PC-9 (cell line): ENCODE measurements at regions not wholly inside any gene's neighbourhood (a gene's known extent, or its start where the extent isn't known, plus 50 kb on each side); places are given as distances from the start of the nearest gene placed in this dataset.
"Not testable (repeated sequence)": the region's sequence is repeated elsewhere in the genome, so short reads cannot be mapped to it uniquely, and the experiment has no call there.

ENCODE experiments used
- BruUV-seq: library from RNA; stranded (reverse); fragments of 400-500 nt; replicated peaks from 2 replicates; lab custom pipeline; 2021; lab: Mats Ljungman, UMichigan
- CTCF ChIA-PET: fragments of 300-600 bp; sonication (Branson Sonifier 250); formaldehyde crosslinking; loops from one replicate; lab custom pipeline; 2022; ENCODE audit warnings: antibody characterized with exemption; lab: Charles Lee
- POLR2A ChIA-PET: fragments of 300-600 bp; sonication (Branson Sonifier 250); formaldehyde crosslinking; loops from one replicate; lab custom pipeline; 2022; ENCODE audit warnings: antibody characterized with exemption; ENCODE audit not compliant: unreplicated experiment; lab: Charles Lee
- DNase-seq, 2 experiments: peaks; one replicate each; pipeline versions ENCODE4 v3.0.0 to v3.0.0-alpha.2; 2015 to 2022; ENCODE audit warnings: mixed read lengths in 1 of 2
- H2AFZ ChIP-seq: fragments of 200-600 bp; sonication (generic); 2 replicates; pipeline ENCODE4 v1.8.1; 2017; ENCODE audit warnings: antibody characterized with exemption
- H3F3A ChIP-seq: fragments of 200-600 bp; sonication (generic); 2 replicates; pipeline ENCODE4 v1.8.1; 2017; ENCODE audit warnings: antibody characterized with exemption, mild to moderate bottlenecking, low read depth; ENCODE audit not compliant: insufficient read depth
- H3K27ac ChIP-seq: fragments of 200-600 bp; sonication (generic); 2 replicates; pipeline ENCODE4 v1.6.1; 2016; ENCODE audit warnings: mixed run types
- H3K27me3 ChIP-seq: fragments of 200-600 bp; sonication (generic); 2 replicates; pipeline ENCODE4 v1.6.1; 2016; ENCODE audit warnings: low read depth, mixed run types; ENCODE audit not compliant: insufficient read depth
- H3K36me3 ChIP-seq: fragments of 200-600 bp; sonication (generic); 2 replicates; pipeline ENCODE4 v1.6.1; 2016; ENCODE audit warnings: low read depth, mixed run types
- H3K4me1 ChIP-seq: fragments of 200-600 bp; sonication (generic); replicated peaks from 2 replicates; pipeline ENCODE4 v1.6.1; 2016; ENCODE audit warnings: mixed run types; ENCODE audit not compliant: insufficient read depth
- H3K4me2 ChIP-seq: fragments of 200-600 bp; sonication (generic); 2 replicates; pipeline ENCODE4 v1.6.1; 2017; ENCODE audit warnings: mixed run types
- H3K4me3 ChIP-seq: fragments of 200-600 bp; sonication (generic); 2 replicates; pipeline ENCODE4 v1.6.1; 2016; ENCODE audit warnings: mixed run types
- H3K79me2 ChIP-seq: fragments of 200-600 bp; sonication (generic); 2 replicates; pipeline ENCODE4 v1.6.1; 2017; ENCODE audit warnings: low read depth, mixed run types
- H3K9me2 ChIP-seq: fragments of 200-600 bp; sonication (generic); 2 replicates; pipeline ENCODE4 v1.8.1; 2017; ENCODE audit warnings: mild to moderate bottlenecking; ENCODE audit not compliant: insufficient read depth
- H3K9me3 ChIP-seq: fragments of 200-600 bp; sonication (generic); 2 replicates; pipeline ENCODE4 v1.8.1; 2016; ENCODE audit warnings: low read depth; ENCODE audit not compliant: insufficient read depth
- H4K20me1 ChIP-seq: fragments of 200-600 bp; sonication (generic); 2 replicates; pipeline ENCODE4 v1.8.1; 2017; ENCODE audit not compliant: insufficient read depth
- CTCF ChIP-seq: fragments of 200-600 bp; sonication (generic); conservative IDR thresholded peaks from 2 replicates; pipeline ENCODE4 v1.6.1; 2017; ENCODE audit warnings: mixed run types, antibody characterized with exemption, mild to moderate bottlenecking, moderate library complexity
- EZH2 ChIP-seq: fragments of 200-600 bp; sonication (generic); IDR thresholded peaks from 2 replicates; pipeline ENCODE4 v1.8.0; 2017; ENCODE audit warnings: antibody characterized with exemption, low read depth
- intact Hi-C: fragments of 100-400 bp; cut with micrococcal nuclease; formaldehyde crosslinking; loops from one replicate; pipeline ENCODE4 v1.10.0; 2022; ENCODE audit not compliant: unreplicated experiment

GRCh38 chr12:23140710-23141109, 515.7 kb downstream of the ETNK1 start:
- Histone ChIP-seq H3K9me2 (no peaks in the 10 kb centered on the region), H2AFZ (no peak overlapping the region), H3K4me1 (no peaks in the 10 kb centered on the region), H3K36me3 (no peaks in the 10 kb centered on the region), H3K27me3 (no peaks in the 10 kb centered on the region), H3K4me2 (no peak overlapping the region), H3K9me3 (no peaks in the 10 kb centered on the region), H3K4me3 (no peak overlapping the region), H3F3A (no peaks in the 10 kb centered on the region), H3K27ac (no peak overlapping the region), H4K20me1 (no peaks in the 10 kb centered on the region), H3K79me2 (no peaks in the 10 kb centered on the region)
- no peak for DNase-seq
- intact Hi-C loops: no loop called here
- BruUV-seq: no TSS peak
- POLR2A ChIA-PET: no interaction called here
- CTCF ChIA-PET: no interaction called here
- TF ChIP-seq CTCF (no peak), EZH2 (no peak)

GRCh38 chr12:23141335-23141734, 516.4 kb downstream of the ETNK1 start:
- Histone ChIP-seq H3K4me2 (no peak overlapping the region), H3K4me3 (no peak overlapping the region), H3K4me1 (no peaks in the 10 kb centered on the region), H3K9me3 (no peaks in the 10 kb centered on the region), H4K20me1 (no peaks in the 10 kb centered on the region), H2AFZ (no peak overlapping the region), H3K27ac (no peak overlapping the region), H3K79me2 (no peaks in the 10 kb centered on the region), H3K27me3 (no peaks in the 10 kb centered on the region), H3K36me3 (no peaks in the 10 kb centered on the region), H3K9me2 (no peaks in the 10 kb centered on the region), H3F3A (no peaks in the 10 kb centered on the region)
- TF ChIP-seq EZH2: no peak
- no peak for TF ChIP-seq CTCF
- intact Hi-C loops: no loop called here
- no peak for DNase-seq
- ChIA-PET POLR2A (no interaction called here), CTCF (no interaction called here)
- no TSS peak for BruUV-seq

GRCh38 chr12:23146070-23146469, 521.1 kb downstream of the ETNK1 start:
- CTCF ChIA-PET, POLR2A ChIA-PET, H2AFZ ChIP-seq, H3K36me3 ChIP-seq, intact Hi-C loops, H3K79me2 ChIP-seq, BruUV-seq, H3K9me3 ChIP-seq, H3K27ac ChIP-seq, H3K4me1 ChIP-seq, DNase-seq, H3K27me3 ChIP-seq, H3K4me3 ChIP-seq, H3F3A ChIP-seq, H3K9me2 ChIP-seq, H4K20me1 ChIP-seq: not testable (repeated sequence)
- peak overlapping the region; percentile 13; the same call in 1 of the 2 replicates for H3K4me2 ChIP-seq

- Histone ChIP-seq H3K4me1 (no peaks in the 10 kb centered on the region), H3K4me2 (no peak overlapping the region), H3K9me2 (no peaks in the 10 kb centered on the region), H3K36me3 (no peaks in the 10 kb centered on the region), H3F3A (no peaks in the 10 kb centered on the region), H4K20me1 (no peaks in the 10 kb centered on the region), H3K9me3 (no peaks in the 10 kb centered on the region), H3K27me3 (no peaks in the 10 kb centered on the region), H3K79me2 (no peaks in the 10 kb centered on the region), H3K27ac (no peak overlapping the region), H3K4me3 (no peak overlapping the region), H2AFZ (no peak overlapping the region)
- CTCF ChIA-PET: no interaction called here
- no TSS peak for BruUV-seq
- TF ChIP-seq EZH2 (no peak), CTCF (no peak)
- POLR2A ChIA-PET: no interaction called here
- DNase-seq: no peak
- intact Hi-C loops: no loop called here
These were observed 543.5 kb downstream of the ETNK1 start for GRCh38 chr12:23168459-23168858.
